GM12872 (cell line): ENCODE measurements at regions not wholly inside any gene's neighbourhood (a gene's known extent, or its start where the extent isn't known, plus 50 kb on each side); places are given as distances from the start of the nearest gene placed in this dataset.

Experiments used
- TF ChIP-seq, protein P1 (sequence below): IDR thresholded peaks from 3 replicates; pipeline ENCODE4 v1.5.1; 2011; ENCODE audit warnings: low read depth, mild to moderate bottlenecking, low read length, moderate library complexity; ENCODE audit not compliant: insufficient read depth

DNA sequence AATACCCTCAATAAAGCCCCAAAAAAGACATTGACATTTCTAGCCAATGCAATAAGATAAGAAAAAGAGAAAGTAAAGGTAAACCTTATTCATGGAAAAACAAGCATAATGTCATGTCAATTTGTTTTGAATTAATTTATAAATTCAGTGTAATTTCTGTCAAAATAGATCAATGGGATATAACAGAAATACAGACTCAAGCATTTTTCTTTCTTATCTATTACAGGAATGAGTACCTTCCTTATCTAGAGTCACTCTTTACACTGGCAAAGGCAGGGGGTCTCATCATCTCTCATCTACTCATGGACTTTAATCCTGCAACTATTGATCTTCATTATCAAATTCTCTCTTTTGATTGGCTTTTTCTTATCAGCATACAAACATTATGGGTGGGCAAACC is 127.1 kb upstream of the SHH start:
- TF ChIP-seq, protein P1, sequence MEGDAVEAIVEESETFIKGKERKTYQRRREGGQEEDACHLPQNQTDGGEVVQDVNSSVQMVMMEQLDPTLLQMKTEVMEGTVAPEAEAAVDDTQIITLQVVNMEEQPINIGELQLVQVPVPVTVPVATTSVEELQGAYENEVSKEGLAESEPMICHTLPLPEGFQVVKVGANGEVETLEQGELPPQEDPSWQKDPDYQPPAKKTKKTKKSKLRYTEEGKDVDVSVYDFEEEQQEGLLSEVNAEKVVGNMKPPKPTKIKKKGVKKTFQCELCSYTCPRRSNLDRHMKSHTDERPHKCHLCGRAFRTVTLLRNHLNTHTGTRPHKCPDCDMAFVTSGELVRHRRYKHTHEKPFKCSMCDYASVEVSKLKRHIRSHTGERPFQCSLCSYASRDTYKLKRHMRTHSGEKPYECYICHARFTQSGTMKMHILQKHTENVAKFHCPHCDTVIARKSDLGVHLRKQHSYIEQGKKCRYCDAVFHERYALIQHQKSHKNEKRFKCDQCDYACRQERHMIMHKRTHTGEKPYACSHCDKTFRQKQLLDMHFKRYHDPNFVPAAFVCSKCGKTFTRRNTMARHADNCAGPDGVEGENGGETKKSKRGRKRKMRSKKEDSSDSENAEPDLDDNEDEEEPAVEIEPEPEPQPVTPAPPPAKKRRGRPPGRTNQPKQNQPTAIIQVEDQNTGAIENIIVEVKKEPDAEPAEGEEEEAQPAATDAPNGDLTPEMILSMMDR: no peak

DNA sequence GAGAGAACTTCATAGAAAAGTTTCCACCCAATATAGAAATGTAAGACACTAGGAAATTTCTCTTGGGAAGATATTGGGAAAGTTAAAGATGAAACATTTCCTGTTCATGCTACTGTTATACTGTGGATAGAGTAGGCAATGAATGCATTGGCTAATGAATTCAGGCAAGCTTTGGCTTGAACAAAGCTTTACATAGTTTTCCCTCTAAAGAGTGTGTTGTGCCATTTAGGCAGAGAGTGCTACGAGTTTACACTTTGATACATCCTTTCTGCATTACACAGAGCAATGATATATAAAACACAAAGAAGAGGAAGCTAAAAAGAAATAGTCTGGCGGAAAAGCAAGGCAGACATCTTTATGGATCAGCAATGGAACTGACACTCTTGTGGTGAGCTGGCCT is 125.9 kb upstream of the SHH start:
- TF ChIP-seq, protein P1: no peak

DNA sequence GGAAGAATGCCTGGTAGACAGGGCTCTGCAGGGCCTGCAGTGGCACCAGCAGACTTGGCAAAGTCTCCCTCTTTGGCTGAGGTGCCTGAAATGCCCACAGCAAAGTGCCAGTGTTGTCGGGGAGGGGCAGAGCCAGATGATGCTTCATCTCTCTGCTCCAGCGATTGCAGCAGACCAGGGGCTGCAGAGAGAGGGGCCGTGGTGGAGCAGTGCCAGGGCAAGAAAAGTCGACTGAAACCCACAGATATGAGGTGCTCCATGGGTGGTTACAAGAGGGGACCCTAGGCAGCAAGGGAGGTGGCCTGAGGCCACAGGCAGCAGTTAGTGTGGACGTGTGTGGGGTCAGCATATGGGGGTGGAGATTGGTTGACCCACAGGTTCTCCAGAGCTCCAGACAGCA is 123.5 kb upstream of the SHH start:
- TF ChIP-seq, protein P1: no peak

DNA sequence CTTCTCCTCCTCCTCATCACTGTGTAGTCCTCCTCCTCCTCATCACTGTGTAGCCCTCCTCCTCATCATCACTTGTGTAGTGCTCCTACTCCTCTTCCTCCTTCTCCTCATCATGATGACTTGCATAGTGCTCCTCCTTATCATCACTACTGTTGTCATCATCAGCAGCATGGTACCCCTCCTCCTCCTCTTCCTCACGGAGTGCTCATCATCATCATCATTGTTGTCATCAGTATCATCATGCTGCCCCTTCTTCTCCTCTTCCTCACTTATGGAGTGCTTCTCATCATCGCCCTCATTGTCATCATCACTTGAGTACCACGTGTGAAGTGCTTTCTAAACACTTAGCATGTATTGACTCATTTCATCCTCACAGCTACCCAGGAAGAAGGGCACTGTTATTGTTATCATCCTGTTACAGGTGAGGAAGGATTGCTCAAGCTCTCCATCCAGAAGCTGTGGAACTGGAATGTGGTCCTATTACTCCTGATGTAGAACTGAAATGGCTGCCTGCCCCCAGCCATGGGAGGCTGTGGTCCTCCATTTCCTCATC is 122.8 kb upstream of the SHH start:
- TF ChIP-seq, protein P1: no peak

DNA sequence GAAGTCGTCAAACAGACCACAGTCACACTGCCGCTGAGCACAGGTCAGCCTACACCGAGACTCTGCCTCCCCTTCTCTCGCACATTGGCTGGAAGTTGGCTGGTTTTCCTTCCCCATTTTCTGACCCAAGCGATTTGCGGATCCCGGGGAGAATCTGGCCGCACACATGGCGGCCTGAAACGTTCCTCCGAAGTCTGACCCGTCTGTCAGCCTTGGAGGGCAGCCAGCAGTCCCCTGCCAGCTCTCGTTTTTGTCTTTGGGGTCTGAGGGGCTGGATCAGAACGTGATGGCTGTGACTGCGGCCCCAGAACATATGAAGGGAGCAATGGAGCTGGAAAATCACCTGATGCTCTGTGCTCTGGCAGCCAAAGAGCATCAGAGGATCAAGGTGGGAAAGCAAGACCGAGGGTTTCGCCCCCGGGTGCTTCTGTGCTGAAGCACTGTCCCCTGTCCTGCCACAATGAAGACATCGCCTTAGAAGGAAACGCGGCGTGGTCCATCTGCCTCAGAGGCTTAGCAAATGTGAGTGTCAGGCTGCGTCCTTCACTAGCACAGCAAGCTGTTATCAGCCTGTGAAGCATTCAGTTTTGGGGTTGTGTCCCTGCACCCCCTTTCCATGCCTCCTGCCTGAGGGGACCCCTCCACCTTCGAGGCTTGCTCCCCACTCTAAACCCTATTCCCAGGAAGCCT is 119.3 kb upstream of the SHH start:
- TF ChIP-seq, protein P1: no peak

DNA sequence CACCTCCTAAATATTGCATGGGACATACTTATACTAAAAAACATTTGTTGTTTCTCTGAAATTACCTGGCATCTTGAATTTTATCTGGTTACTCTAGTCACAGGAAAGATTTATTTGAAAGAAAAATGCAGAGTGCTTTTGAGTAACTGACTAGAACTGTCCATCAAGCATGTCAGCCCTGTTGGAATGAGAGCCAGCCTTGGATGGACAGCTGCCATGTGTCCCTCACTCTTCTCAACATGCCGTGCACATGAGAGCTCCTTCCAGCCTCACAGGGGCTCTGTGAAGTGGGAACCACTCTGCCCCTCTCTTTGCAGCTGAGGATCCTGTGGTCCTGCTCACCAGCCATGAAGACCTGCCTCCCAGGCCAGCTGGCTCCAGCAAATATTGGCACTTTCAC is 118.3 kb upstream of the SHH start:
- TF ChIP-seq, protein P1: no peak

DNA sequence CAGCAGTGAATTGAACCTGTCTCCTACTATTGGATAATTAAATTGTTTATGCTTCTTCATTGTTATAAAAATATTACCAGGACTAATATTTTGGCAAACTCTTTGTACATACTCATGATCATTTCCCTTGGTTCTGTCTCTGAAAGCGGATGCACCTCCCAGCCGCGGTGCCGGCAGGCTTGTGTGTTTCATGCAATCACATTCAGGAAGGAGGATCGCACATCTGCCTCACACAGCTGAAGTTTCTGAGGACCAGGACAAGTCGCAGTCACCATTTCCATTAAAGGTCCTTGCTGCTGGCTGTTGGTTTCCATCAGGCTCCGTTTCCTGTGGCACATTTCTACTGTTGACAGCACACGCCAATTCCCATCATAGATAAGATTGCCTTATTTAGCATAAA is 117.8 kb upstream of the SHH start:
- TF ChIP-seq, protein P1: no peak
